ENCODE measurements at regions not wholly inside any gene's neighbourhood (a gene's known extent, or its start where the extent isn't known, plus 50 kb on each side); places are given as distances from the start of the nearest gene placed in this dataset.

- TF ChIP-seq CBFA2T2 (conservative IDR thresholded peaks at IDR 0.05) = no peak
- TF ChIP-seq REST (IDR thresholded peaks at IDR 0.05; ENCODE audit: borderline replicate concordance) = no peak
- no peak for TF ChIP-seq REST (CRISPR knock-in tag; IDR thresholded peaks at IDR 0.05; ENCODE audit: low read depth)
- no peak for TF ChIP-seq EZH2 (IDR thresholded peaks at IDR 0.05; ENCODE audit: borderline replicate concordance, low read depth, low read length)
- TF ChIP-seq, protein P1, sequence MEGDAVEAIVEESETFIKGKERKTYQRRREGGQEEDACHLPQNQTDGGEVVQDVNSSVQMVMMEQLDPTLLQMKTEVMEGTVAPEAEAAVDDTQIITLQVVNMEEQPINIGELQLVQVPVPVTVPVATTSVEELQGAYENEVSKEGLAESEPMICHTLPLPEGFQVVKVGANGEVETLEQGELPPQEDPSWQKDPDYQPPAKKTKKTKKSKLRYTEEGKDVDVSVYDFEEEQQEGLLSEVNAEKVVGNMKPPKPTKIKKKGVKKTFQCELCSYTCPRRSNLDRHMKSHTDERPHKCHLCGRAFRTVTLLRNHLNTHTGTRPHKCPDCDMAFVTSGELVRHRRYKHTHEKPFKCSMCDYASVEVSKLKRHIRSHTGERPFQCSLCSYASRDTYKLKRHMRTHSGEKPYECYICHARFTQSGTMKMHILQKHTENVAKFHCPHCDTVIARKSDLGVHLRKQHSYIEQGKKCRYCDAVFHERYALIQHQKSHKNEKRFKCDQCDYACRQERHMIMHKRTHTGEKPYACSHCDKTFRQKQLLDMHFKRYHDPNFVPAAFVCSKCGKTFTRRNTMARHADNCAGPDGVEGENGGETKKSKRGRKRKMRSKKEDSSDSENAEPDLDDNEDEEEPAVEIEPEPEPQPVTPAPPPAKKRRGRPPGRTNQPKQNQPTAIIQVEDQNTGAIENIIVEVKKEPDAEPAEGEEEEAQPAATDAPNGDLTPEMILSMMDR (IDR thresholded peaks at IDR 0.05 in 2 of 3, conservative IDR thresholded peaks at IDR 0.05 in 1 of 3; ENCODE audit: insufficient read depth in 2 of 3, low read depth in 1 of 3, low read length in 3 of 3) = no peak
- no peak for TF ChIP-seq RBM39 (optimal IDR thresholded peaks at IDR 0.05; ENCODE audit: low read depth, low read length)
- TF ChIP-seq ATF1 (CRISPR knock-in tag; IDR thresholded peaks at IDR 0.05) = no peak
- TF ChIP-seq ATF1 (tag; IDR thresholded peaks at IDR 0.05) = no peak
- TF ChIP-seq FOSL1 (tag; conservative IDR thresholded peaks at IDR 0.05) = no peak
- TF ChIP-seq IRF1 (CRISPR knock-in tag; IDR thresholded peaks at IDR 0.05; ENCODE audit: borderline replicate concordance) = no peak
- no peak for TF ChIP-seq POLR2A (conservative IDR thresholded peaks at IDR 0.05)
Measured at GRCh38 chr20:59482351-59483187, 121.8 kb upstream of the PHACTR3 start.

Data from K562 (cell line).